ENCODE measurements at regions not wholly inside any gene's neighbourhood (a gene's known extent, or its start where the extent isn't known, plus 50 kb on each side); places are given as distances from the start of the nearest gene placed in this dataset.
A peak's percentile ranks its signal among the peaks of the same experiment; 100 is the strongest.

- no peaks in the 10 kb centered on the region for H3K9me3 ChIP-seq
- DNase-seq, result no peak
- peak overlapping the region; percentile 27 to 44 (median 35) for H3K27ac ChIP-seq
- intact Hi-C loops (cut with DNase I; ENCODE audit: low total_unique reads) (no loop called here), in situ Hi-C loops (cut with MboI; ENCODE audit: low pct_ligation_motif_present in 1 of 4, low pct_unique_long_range_greater_than_20kb in 1 of 4, low sequenced_read_pairs in 3 of 4) (no loop called here)
- H3K36me3 ChIP-seq, result no peaks in the 10 kb centered on the region
- 60% methylated on average over 6 of the region's 6 CpGs; no CpG with 5 or more reads in 1 of the 2 donors for WGBS, 2 donors (ENCODE audit: low coverage in 1 of 2)
- no peaks in the 10 kb centered on the region for H3K27me3 ChIP-seq
- TF ChIP-seq POLR2AphosphoS5 (IDR thresholded peaks at IDR 0.05) (no peak), CTCF (IDR thresholded peaks at IDR 0.05) (no peak), POLR2A (IDR thresholded peaks at IDR 0.05) (no peak), EP300 (IDR thresholded peaks at IDR 0.05; ENCODE audit: low read depth) (no peak)
- no peak overlapping the region for H3K4me3 ChIP-seq
- H3K4me1 ChIP-seq, result peaks cover 0 to 14% (median 12%) of the 10 kb centered on the region in 4 donors
These were observed 274.5 kb downstream of the GADD45G start for GRCh38 chr9:89879276-89879675.

- peak overlapping the region; percentile 27 to 44 (median 35) for H3K27ac ChIP-seq
- H3K27me3 ChIP-seq, result no peaks in the 10 kb centered on the region
- in situ Hi-C loops (cut with MboI; ENCODE audit: low pct_ligation_motif_present in 1 of 4, low pct_unique_long_range_greater_than_20kb in 1 of 4, low sequenced_read_pairs in 3 of 4) (no loop called here), intact Hi-C loops (cut with DNase I; ENCODE audit: low total_unique reads) (no loop called here)
- TF ChIP-seq POLR2A (IDR thresholded peaks at IDR 0.05) (no peak), CTCF (IDR thresholded peaks at IDR 0.05) (no peak), EP300 (IDR thresholded peaks at IDR 0.05; ENCODE audit: low read depth) (no peak), POLR2AphosphoS5 (IDR thresholded peaks at IDR 0.05) (no peak)
- H3K36me3 ChIP-seq, result no peaks in the 10 kb centered on the region
- no peak for DNase-seq
- no peak overlapping the region for H3K4me3 ChIP-seq
- H3K9me3 ChIP-seq, result no peaks in the 10 kb centered on the region
- 78% methylated on average over 8 of the region's 8 CpGs; no CpG with 5 or more reads in 1 of the 2 donors for WGBS, 2 donors (ENCODE audit: low coverage in 1 of 2)
- H3K4me1 ChIP-seq, result peaks cover 0 to 10% (median 8%) of the 10 kb centered on the region in 4 donors
These were observed 274.9 kb downstream of the GADD45G start for GRCh38 chr9:89879701-89880100.

GRCh38 chr9:89880161-89880560 lies 275.3 kb downstream of the GADD45G start:
- Histone ChIP-seq H3K27ac (peak overlapping the region in 2 of 4 donors; percentile 38 to 44), H3K36me3 (no peaks in the 10 kb centered on the region), H3K4me3 (no peak overlapping the region), H3K9me3 (no peaks in the 10 kb centered on the region), H3K27me3 (no peaks in the 10 kb centered on the region), H3K4me1 (peaks cover 0 to 9% (median 4%) of the 10 kb centered on the region in 4 donors)
- WGBS, 2 donors (ENCODE audit: low coverage in 1 of 2), result 92% methylated on average over 11 of the region's 11 CpGs; no CpG with 5 or more reads in 1 of the 2 donors
- TF ChIP-seq POLR2AphosphoS5 (IDR thresholded peaks at IDR 0.05), result no peak
- TF ChIP-seq EP300 (IDR thresholded peaks at IDR 0.05; ENCODE audit: low read depth), result no peak
- no peak for TF ChIP-seq POLR2A (IDR thresholded peaks at IDR 0.05)
- TF ChIP-seq CTCF (IDR thresholded peaks at IDR 0.05), result no peak
- intact Hi-C loops (cut with DNase I; ENCODE audit: low total_unique reads) (no loop called here), in situ Hi-C loops (cut with MboI; ENCODE audit: low pct_ligation_motif_present in 1 of 4, low pct_unique_long_range_greater_than_20kb in 1 of 4, low sequenced_read_pairs in 3 of 4) (no loop called here)
- no peak for DNase-seq

- Histone ChIP-seq H3K27me3 (no peaks in the 10 kb centered on the region), H3K27ac (no peak overlapping the region), H3K36me3 (no peaks in the 10 kb centered on the region), H3K4me3 (no peak overlapping the region), H3K4me1 (peaks cover 0 to 6% (median 0%) of the 10 kb centered on the region in 4 donors), H3K9me3 (no peaks in the 10 kb centered on the region)
- no peak for TF ChIP-seq CTCF (IDR thresholded peaks at IDR 0.05)
- no peak for TF ChIP-seq POLR2AphosphoS5 (IDR thresholded peaks at IDR 0.05)
- no peak for TF ChIP-seq POLR2A (IDR thresholded peaks at IDR 0.05)
- WGBS, 2 donors (ENCODE audit: low coverage in 1 of 2), result 94% methylated on average over 3 to 5 of the region's 5 CpGs
- intact Hi-C loops (cut with DNase I; ENCODE audit: low total_unique reads), result no loop called here
- no peak for DNase-seq
- in situ Hi-C loops (cut with MboI; ENCODE audit: low pct_ligation_motif_present in 1 of 4, low pct_unique_long_range_greater_than_20kb in 1 of 4, low sequenced_read_pairs in 3 of 4), result no loop called here
These were observed 275.9 kb downstream of the GADD45G start for GRCh38 chr9:89880721-89881120.
